ENCODE measurements at regions not wholly inside any gene's neighbourhood (a gene's known extent, or its start where the extent isn't known, plus 50 kb on each side); places are given as distances from the start of the nearest gene placed in this dataset.
A peak's percentile ranks its signal among the peaks of the same experiment; 100 is the strongest.

- DNase-seq (ENCODE audit: low read depth in 1 of 2, low spot score in 1 of 2), result no peak
Observed at GRCh38 chr12:102781117-102781516, 135.9 kb downstream of the PAH start.

- no peak for DNase-seq (ENCODE audit: low read depth in 1 of 2, low spot score in 1 of 2)
Observed at GRCh38 chr12:102776041-102776440, 141.0 kb downstream of the PAH start.

DNA sequence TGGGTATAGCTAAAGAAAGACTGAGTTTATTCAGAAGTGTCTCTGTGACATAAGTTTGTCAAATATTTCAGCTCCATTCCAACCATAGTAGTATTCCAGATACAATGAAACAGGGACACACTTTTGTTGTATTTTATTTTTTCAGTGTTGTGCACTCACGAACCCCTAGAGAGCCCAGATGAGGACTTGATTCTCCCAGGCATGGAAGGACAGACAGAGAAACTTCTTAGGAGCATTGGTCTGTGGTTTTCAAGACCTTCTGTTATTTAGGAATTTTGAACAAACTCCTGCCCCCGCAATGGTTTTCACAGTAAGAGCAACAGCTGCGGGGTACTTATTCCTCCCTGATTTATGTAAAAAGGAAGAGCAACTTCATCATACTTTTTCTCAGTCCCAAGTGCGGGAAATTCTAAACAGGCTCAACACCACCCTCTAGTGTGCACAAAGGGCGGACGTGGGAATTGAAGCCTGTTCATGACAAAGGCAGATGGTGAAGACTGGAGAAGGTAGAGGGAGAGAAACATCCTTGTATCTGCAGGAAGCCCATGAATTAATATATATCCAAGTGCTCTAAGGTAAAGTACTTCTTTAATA lies 147.6 kb downstream of the PAH start:
- DNase-seq (ENCODE audit: low read depth in 1 of 2, low spot score in 1 of 2), result peak in 1 of 2 donors; percentile 11

DNA sequence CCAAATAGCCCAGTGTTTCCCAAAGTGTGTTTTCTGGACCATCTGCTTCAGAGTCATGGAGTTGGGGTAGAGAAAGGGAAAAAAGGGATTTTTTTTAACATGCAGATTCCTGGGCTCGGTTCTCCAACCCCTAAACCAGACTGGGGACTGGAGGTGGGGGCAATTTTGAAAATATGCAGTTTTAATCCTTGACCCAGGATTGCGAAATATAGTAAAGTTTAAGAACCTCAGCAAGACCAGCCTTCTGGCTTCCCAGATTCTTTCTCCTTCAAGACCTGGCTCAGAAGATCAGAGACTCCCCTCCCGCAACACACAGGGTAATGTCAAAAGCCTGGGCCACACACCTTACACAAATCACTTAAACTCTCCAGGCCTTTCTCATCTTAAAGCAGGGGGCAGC lies 150.1 kb downstream of the PAH start:
- DNase-seq (ENCODE audit: low read depth in 1 of 2, low spot score in 1 of 2), result no peak

DNA sequence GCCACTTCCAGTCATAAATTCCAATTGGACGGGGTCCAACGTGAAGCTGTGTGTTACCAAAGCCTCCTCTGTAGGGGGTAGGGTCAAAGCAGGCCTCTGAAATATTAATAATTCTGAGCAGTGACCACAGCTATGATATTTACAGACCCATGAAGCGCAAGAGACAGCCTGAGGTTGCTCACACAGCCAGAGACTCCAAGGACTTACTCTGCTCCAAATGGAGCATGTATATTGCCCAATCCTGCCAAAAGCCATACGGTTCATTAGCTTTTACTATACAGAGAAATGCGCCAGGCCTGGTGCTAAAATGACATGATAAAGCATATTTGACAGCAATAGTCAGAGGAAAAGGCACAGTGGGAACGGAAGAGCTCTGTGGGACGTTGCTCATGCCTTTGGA lies 151.3 kb downstream of the PAH start:
- DNase-seq (ENCODE audit: low read depth in 1 of 2, low spot score in 1 of 2), result no peak

GRCh38 chr12:102763471-102763870 lies 153.6 kb downstream of the PAH start:
- no peak for DNase-seq (ENCODE audit: low read depth in 1 of 2, low spot score in 1 of 2)

DNA sequence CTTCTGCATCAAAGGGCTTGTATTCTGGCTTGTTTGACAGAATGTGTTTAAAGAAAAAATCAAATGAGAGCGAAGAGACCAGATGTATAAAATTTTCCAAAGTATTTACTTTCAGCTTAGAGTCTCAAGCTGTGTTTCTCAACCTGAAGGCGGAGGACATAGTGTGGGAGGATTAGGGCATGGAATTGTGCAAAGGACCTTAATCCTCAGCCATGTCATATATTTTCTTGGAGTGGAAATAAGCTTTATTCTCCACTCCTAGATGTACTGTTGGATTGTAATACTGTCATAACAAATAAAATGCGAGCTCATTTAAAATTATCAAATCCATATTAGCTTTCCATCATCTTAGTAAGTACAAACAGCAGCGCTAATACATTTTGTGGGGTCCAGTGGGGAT lies 154.0 kb downstream of the PAH start:
- DNase-seq (ENCODE audit: low read depth in 1 of 2, low spot score in 1 of 2), result no peak

DNA sequence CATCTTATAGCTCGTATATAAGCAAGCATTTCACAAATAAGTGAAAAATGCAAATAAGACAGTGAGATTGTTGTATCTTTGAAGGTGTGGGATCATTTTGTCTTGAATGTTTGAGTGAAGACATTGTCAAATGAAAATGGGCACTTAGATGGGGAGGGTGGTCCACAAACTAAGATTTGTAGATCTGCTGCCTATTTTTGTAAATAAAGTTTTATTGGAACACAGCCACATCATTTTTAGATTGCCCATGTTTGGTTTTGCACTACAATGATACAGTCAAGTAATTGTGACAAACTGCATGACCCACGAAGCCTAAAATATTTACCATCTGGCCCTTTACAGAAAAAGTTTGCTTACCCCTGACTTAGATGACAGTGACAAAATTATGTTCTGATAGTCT lies 156.7 kb downstream of the PAH start:
- no peak for DNase-seq (ENCODE audit: low read depth in 1 of 2, low spot score in 1 of 2)

DNA sequence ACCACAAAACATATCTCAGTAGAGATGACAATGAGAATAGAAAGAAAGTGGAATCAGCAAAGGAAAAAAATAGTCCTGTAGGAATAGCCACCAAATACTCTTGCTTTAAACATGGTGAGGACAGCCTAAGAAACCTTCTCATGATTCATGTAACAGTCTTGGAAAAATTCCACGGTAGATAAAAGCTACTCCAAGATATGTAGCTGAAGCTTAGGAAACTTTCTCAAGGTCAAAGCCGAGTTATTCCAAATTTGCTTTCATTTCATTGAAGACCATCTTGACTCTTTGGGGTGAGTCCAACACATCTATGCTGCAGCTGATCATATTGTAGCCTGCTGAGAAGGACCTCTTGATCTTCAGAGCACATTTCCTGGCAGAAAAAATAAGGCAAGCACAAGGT lies 157.6 kb downstream of the PAH start:
- no peak for DNase-seq (ENCODE audit: low read depth in 1 of 2, low spot score in 1 of 2)

DNA sequence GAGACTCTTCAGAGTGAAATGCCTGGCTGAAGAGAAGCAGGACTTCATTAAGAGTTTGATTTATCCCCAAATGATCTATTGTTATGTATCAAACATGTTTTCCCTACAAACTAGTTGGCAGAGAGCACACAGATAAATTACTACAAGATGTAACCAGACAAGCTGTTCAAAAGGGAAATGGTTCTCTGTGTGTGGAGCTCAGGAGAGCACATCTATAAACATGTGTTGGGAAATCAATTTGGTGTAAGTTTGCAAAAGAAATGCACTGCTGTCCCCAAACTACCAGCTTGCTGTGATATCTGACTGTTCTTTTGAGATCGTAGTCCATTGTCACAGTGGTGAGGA lies 159.2 kb downstream of the PAH start:
- no peak for DNase-seq (ENCODE audit: low read depth in 1 of 2, low spot score in 1 of 2)

- DNase-seq (ENCODE audit: low read depth in 1 of 2, low spot score in 1 of 2), result no peak
Observed at GRCh38 chr12:102757154-102757881, 159.7 kb downstream of the PAH start.

DNA sequence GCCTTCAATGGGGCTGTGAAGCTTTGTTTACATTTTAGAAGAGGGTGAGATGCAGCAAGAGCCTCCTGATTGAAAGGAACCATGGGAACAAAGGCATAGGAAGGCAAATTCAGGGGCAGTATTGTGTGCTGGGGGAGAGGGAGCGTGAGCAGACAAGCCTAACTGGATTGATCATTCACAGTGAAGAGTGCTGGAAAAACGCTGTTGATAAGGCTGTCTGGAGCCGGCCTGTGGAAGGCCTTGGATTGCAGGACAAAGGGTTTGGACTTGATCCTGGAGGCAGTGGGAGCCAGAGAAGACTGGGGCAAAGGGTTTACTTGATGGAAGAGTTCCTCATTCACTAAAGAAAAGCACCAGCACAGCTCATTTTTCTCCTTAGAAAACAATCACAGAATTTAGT lies 160.5 kb downstream of the PAH start:
- no peak for DNase-seq (ENCODE audit: low read depth in 1 of 2, low spot score in 1 of 2)

GRCh38 chr12:102755266-102755665 lies 161.8 kb downstream of the PAH start:
- DNase-seq (ENCODE audit: low read depth in 1 of 2, low spot score in 1 of 2), result no peak

- DNase-seq (ENCODE audit: low read depth in 1 of 2, low spot score in 1 of 2), result no peak
Observed at GRCh38 chr12:102753802-102754201, 163.2 kb downstream of the PAH start.

- DNase-seq (ENCODE audit: low read depth in 1 of 2, low spot score in 1 of 2), result no peak
Observed at GRCh38 chr12:102748704-102749103, 168.3 kb downstream of the PAH start.

DNA sequence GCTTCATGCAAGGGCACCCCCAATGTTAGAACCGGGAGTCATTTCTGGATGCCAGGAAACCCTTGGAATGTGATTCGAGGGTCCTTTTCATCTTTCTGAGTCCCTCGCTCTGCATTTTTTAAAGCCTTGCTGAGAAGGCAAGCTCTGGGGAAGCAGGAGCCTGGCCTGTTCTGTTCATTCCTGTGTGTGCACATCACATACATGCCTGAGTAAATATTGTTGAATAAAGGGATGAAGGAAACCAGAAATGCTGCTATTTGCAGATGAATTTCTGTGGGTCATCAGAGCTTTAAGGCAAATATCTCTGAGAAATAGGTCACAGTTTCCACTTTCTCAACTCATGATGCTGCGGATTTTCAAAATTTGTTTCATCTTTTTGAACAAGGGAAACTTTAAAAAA lies 170.1 kb downstream of the PAH start:
- no peak for DNase-seq (ENCODE audit: low read depth in 1 of 2, low spot score in 1 of 2)

- DNase-seq (ENCODE audit: low read depth in 1 of 2, low spot score in 1 of 2), result no peak
Observed at GRCh38 chr12:102745971-102746600, 171.0 kb downstream of the PAH start.

- DNase-seq (ENCODE audit: low read depth in 1 of 2, low spot score in 1 of 2), result no peak
Observed at GRCh38 chr12:102741196-102741595, 175.8 kb downstream of the PAH start.

DNA sequence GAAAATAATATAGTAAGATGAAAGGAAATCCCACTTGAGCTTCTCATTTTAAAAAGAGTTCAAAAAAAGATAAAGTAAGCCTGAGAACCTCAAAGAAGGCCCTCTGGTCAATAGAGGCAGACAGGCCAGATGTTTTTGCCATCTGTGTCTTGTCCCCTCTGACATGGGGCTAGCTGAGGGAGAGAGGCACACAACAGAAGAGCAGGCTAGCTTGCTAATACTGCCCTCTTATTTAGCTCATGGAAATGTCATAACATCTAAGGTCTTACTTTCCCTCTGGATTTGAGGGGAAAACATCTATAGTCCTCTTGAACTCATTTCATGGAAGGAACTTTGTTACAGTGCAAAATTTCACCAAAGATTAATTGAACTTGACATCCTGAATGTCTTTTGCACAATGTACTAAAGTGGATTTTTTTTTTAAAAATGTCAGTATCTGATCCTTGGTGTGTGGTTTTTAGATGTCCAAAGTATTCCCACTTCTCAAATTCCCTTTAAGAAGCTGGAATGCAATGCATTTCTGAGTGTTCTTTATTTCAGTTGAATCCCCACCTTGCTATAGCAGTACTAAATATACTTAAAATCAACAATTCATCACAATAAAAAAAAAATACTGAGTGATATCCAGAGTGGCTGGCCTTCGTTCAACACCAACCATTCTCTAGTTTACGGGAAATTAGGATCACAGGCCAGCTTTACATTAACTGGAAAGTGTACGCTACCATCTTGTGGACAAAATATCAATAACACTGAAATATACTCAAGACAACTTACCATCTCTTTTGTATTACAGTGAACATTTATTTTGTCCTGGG lies 176.7 kb downstream of the PAH start:
- DNase-seq (ENCODE audit: low read depth in 1 of 2, low spot score in 1 of 2), result no peak

- no peak for DNase-seq (ENCODE audit: low read depth in 1 of 2, low spot score in 1 of 2)
Observed at GRCh38 chr12:102736328-102736727, 180.7 kb downstream of the PAH start.

DNA sequence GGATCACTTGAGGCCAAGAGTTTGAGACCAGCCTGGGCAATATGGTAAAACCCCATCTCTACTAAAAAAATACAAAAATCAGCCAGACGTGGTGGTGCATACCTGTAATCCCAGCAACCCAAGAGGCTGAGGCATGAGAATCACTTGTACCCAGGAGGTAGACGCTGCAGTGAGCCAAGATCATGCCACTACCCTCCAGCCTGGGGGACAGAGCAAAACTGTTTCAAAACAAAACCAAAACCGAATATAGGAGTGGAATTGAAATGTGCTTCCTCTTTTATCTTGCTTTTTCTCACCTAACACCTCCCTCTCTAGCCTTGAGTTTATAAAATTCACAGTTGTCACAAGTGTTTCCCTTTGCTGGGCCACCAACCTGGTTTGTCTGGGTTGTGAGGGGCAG lies 181.9 kb downstream of the PAH start:
- DNase-seq (ENCODE audit: low read depth in 1 of 2, low spot score in 1 of 2), result no peak

DNA sequence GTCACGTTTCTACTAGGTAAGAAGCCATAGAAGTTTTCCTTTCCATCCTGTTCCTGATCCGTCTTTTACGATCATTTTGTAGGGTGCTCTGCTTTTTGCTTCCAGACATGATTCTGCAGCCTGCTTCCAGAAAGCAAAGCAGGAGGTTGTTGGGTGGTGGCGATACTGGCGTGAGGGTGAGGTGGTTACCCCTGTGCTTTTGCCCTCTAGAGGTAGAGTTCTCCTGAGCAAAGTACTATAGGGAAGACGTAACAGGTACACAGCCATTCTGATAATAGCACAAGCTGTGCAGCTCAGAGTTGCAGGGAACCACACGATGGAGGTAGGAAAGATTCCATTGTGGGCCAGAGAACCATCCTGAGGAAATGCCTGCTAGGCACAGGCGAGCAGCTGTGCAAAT lies 186.0 kb downstream of the PAH start:
- no peak for DNase-seq (ENCODE audit: low read depth in 1 of 2, low spot score in 1 of 2)

All from activated CD4-positive, alpha-beta T cell treated with anti-CD3 and anti-CD28 coated beads, Interleukin-2, amount 50 U/mL, for 24 hours (primary cell).